ENCODE measurements at regions not wholly inside any gene's neighbourhood (a gene's known extent, or its start where the extent isn't known, plus 50 kb on each side); places are given as distances from the start of the nearest gene placed in this dataset.

- DNase-seq = no peak
Measured at GRCh38 chr5:68730220-68730978, 363.4 kb upstream of the SLC30A5 start.

- no peak for DNase-seq
Measured at GRCh38 chr5:68730979-68731654, 362.7 kb upstream of the SLC30A5 start.

GRCh38 chr5:68732251-68732650, 361.6 kb upstream of the SLC30A5 start:
- DNase-seq = no peak

- DNase-seq = no peak
Measured at GRCh38 chr5:68734781-68735180, 359.0 kb upstream of the SLC30A5 start.

- DNase-seq = no peak
Measured at GRCh38 chr5:68738236-68738635, 355.6 kb upstream of the SLC30A5 start.

- DNase-seq = no peak
Measured at GRCh38 chr5:68738841-68739240, 355.0 kb upstream of the SLC30A5 start.

- no peak for DNase-seq
Measured at GRCh38 chr5:68739752-68740151, 354.1 kb upstream of the SLC30A5 start.

GRCh38 chr5:68740226-68740910, 353.4 kb upstream of the SLC30A5 start:
- DNase-seq = no peak

GRCh38 chr5:68744206-68744605, 349.6 kb upstream of the SLC30A5 start:
- DNase-seq = no peak

- no peak for DNase-seq
Measured at GRCh38 chr5:68745448-68745847, 348.4 kb upstream of the SLC30A5 start.

- DNase-seq = no peak
Measured at GRCh38 chr5:68746220-68746619, 347.6 kb upstream of the SLC30A5 start.

GRCh38 chr5:68746643-68747420, 347.0 kb upstream of the SLC30A5 start:
- no peak for DNase-seq

- DNase-seq = no peak
Measured at GRCh38 chr5:68747521-68747920, 346.3 kb upstream of the SLC30A5 start.

GRCh38 chr5:68748101-68748500, 345.7 kb upstream of the SLC30A5 start:
- DNase-seq = no peak

- no peak for DNase-seq
Measured at GRCh38 chr5:68749077-68749476, 344.7 kb upstream of the SLC30A5 start.

- DNase-seq = no peak
Measured at GRCh38 chr5:68749631-68750030, 344.2 kb upstream of the SLC30A5 start.

- DNase-seq = no peak
Measured at GRCh38 chr5:68751661-68752060, 342.2 kb upstream of the SLC30A5 start.

- DNase-seq = no peak
Measured at GRCh38 chr5:68754536-68754935, 339.3 kb upstream of the SLC30A5 start.

- no peak for DNase-seq
Measured at GRCh38 chr5:68755293-68755692, 338.5 kb upstream of the SLC30A5 start.

GRCh38 chr5:68757006-68757405, 336.8 kb upstream of the SLC30A5 start:
- no peak for DNase-seq

GRCh38 chr5:68757626-68758212, 336.1 kb upstream of the SLC30A5 start:
- no peak for DNase-seq

- DNase-seq = no peak
Measured at GRCh38 chr5:68759593-68759992, 334.2 kb upstream of the SLC30A5 start.

GRCh38 chr5:68762201-68762600, 331.6 kb upstream of the SLC30A5 start:
- no peak for DNase-seq

Data from activated CD4-positive, alpha-beta T cell treated with anti-CD3 and anti-CD28 coated beads, Interleukin-2, amount 50 U/mL, for 4 hours (primary cell).